ENCODE measurements at regions not wholly inside any gene's neighbourhood (a gene's known extent, or its start where the extent isn't known, plus 50 kb on each side); places are given as distances from the start of the nearest gene placed in this dataset.
"Not testable (repeated sequence)": the region's sequence is repeated elsewhere in the genome, so short reads cannot be mapped to it uniquely, and the experiment has no call there.

DNA sequence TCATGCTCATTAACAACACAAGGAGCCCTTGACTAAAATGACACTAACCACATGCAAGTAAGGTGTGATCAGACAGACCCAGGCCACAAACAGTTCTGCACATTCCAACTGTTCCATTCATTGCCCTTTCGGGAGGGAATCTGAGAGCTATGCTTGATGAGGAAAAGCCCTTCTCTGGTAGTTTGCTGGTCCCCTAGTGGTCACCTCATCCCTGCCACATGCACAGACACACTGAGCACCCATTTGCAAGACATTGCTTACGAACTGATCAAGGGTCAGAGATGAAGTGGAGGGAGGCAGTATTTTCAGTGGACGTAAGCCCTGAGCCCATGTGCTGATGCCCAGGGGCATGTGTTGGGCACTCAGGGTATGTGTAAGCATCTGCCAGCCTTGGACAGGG lies 220.9 kb downstream of the VAPA start:
- not testable (repeated sequence) for DNase-seq (ENCODE audit: low read depth in 3 of 3, low spot score in 2 of 3)

DNA sequence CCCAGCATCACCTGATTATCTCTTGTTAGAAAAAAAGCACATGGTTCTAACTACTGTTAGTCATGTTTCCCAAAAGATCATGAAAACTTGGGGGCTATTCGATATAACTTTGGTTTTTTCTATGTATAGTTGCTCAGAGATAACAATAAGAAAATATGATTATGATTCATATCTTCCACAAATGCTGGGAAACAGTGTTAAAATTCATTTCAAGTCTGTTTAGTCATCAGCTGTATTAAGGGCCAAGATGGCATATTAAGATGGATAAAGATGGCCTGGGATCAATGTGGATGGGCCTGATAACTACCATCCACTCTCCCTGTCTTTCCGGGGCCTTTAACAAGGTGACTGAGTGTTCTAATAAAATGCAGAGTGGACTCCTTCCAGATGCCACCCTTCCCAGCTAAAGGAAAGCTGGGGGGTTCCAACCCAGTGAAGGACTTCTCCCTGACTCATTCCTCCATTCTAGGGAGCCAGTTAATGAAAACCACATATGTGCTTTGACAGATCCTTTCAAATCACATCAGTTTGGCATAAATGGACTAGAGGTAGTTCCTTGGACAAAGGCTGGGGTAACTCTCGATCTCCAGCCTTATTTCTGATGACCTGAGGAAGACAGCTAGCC lies 221.6 kb downstream of the VAPA start:
- DNase-seq (ENCODE audit: low read depth in 3 of 3, low spot score in 2 of 3), result no peak

- DNase-seq (ENCODE audit: low read depth in 3 of 3, low spot score in 2 of 3), result no peak
These were observed 224.9 kb downstream of the VAPA start for GRCh38 chr18:10138719-10139118.

DNA sequence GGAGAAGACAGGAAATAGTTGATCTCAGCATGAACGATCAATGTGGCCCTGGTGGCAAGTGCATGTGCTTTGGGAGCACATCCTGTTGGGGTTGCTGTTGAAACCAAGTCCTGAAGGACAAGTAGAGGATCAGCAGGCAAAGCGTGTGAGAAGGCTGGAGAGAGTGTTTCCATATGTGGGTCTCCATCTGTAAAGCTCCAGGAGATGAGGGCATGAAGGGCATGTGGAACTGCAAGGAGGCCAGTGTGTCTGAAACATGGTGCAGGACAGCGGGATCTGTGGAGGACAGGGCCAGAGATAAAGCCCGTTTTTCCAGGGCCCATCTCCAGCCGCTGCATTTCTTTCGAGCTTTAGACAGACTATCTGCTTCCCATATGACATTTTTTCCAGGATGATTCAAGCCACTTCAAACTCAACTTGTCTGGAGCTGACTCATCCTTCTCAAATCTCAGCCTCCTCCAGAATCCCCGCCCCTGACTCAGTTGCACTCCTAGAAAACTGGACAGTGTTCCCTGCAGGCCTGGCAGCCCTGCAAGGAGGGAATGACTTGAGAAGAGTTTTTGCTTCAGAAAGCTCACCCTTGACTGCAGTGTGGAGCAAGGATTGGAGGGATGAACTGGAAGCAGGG lies 226.1 kb downstream of the VAPA start:
- DNase-seq (ENCODE audit: low read depth in 3 of 3, low spot score in 2 of 3), result no peak

DNA sequence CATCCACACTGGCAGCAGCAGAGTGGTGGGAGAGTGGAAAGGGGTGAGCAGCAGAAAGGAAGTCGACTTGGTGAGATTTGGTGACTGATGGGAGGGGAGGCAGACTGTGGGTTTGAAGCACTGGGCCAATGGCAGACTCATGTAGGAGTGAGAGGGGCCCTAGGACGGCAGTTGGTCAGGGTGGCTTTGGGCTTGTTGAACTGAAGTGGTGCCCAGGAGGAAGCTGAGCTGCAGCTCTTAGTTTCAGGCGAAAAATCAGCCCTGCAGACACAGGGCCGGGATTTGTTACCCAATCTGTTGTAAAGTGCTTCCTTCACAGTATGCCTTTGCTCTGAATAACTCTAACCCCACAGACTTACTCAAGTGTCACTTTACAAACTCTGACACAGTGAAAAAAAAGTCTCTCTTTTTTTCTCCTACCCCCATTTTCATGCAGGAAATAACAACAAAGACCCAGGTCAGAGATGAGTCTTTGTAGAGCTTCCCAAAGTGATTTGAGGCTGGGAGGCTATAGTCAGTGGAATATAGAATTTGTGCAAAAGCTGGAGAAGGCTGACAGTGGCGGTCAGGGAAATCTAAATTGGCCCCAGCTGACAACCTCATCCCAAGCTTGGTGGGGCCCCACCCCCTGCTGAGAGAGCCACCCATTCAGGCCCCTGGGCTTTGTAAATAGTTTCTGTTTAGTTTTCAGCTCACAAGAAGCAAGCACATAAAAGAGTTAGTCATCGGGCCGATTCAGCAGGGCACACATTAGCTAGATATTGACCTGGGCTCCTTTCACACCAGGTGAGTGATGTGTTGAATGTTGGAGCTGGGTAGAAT lies 226.9 kb downstream of the VAPA start:
- no peak for DNase-seq (ENCODE audit: low read depth in 3 of 3, low spot score in 2 of 3)

DNA sequence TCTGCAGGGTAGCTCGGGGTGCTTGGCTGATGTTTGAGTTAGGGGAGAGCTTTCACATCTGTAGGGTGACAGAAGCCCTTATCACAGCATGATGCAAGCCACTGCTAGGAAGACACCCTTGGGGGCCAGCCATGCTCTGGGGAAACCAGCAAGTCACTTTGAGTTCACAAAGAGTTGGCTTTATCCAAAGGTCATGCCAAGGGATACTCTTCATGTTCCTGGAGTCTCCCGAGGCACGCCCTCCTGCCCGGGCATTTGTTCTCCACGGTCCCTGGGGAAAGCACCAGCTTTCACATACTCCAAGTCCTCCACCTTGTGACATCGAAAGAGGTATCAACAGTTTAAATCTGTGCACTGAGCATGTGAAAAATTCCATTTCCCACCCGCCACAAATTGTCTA lies 227.7 kb downstream of the VAPA start:
- DNase-seq (ENCODE audit: low read depth in 3 of 3, low spot score in 2 of 3), result no peak

GRCh38 chr18:10142056-10142455 lies 228.2 kb downstream of the VAPA start:
- no peak for DNase-seq (ENCODE audit: low read depth in 3 of 3, low spot score in 2 of 3)

DNA sequence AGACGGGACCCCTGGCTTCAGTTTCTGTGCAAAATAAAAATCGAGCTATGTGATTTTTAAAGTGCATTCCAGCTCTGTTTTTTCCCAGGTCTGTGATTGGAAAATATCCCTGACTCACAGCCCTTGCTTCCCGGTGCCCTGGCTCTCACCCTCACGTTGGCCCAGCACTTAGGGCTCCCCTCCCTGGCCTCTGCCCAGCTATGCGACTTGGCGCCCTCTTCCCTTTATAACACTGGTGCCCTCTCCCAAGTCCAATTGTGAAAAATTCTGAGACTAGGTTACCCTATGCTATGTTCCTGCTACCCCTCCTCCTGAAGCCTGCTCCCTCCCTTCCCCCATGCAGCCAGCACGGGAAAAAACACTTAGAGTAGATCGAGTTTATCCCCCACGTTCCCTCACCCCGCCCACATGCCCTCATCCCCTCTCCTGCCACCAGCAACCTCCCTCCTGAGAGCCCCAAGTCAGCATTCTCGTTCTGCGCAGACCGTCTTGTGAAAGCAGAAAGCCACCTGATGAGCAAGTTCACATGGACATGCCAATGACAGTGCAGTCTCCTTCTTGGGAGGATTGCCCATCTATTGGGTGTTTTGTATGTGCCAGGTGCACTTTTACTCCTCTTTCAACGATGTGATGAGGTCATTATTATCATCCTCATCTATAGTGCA lies 228.8 kb downstream of the VAPA start:
- DNase-seq (ENCODE audit: low read depth in 3 of 3, low spot score in 2 of 3), result no peak

- no peak for DNase-seq (ENCODE audit: low read depth in 3 of 3, low spot score in 2 of 3)
These were observed 229.8 kb downstream of the VAPA start for GRCh38 chr18:10143596-10143995.

DNA sequence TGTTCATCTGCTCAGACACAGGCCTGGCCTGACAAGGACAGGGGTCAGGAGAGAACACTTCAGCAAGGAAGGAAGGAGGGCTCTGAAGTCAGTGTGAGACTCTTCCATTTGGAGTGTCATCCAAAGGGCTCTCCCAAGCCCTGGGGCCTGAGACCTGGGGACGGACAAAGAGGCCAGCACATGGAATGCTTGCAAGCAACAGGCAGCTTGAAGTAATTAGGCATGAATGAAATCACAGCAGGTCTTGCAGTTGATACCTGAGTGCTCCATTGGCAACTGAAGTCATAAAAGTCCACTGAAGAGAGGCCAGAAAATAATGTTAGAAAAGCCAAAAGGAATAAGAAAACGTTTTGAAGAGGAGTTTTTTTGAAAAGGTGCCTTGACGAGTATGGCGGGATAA lies 231.7 kb downstream of the VAPA start:
- DNase-seq (ENCODE audit: low read depth in 3 of 3, low spot score in 2 of 3), result no peak

DNA sequence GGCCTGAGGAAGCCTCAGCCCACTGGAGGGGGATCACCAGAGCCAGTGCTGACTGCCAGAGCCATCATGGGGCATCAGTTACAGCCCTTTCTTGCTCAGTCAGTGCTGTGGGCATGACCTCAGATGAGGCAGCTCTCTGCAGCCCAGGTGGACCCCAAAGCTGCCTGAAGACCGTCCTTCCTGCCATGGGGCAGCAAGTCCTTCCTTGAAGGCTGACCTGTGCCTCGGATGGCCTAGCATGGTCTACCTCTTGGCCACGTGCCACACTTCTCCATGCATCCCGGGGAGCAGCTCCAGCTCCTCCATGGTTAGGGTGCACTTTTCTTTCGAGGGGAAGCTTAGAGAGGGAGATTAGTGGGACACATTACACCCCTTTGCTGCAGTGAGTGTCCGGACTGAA lies 233.4 kb downstream of the VAPA start:
- no peak for DNase-seq (ENCODE audit: low read depth in 3 of 3, low spot score in 2 of 3)

DNA sequence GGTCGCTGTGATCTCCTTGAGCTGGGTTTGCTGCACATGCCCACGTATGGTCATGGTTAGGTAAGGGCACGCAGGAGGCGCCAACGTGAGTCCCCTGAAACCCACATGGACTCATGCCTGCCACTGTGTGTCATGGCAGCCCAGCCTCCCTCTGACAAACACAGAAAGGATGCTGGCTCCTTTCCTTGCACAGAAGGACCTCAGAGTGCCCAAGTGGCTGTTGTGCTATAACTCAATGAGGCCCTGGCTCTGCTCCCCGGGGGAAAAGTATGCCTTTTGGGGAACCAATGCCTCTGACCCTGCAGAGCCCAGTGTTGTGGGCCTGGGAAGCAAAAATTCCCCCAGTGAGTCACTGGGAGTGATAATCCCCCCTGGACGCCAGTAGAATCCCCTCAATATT lies 233.9 kb downstream of the VAPA start:
- DNase-seq (ENCODE audit: low read depth in 3 of 3, low spot score in 2 of 3), result no peak

- DNase-seq (ENCODE audit: low read depth in 3 of 3, low spot score in 2 of 3), result no peak
These were observed 234.5 kb downstream of the VAPA start for GRCh38 chr18:10148189-10148929.

GRCh38 chr18:10149768-10150556 lies 236.1 kb downstream of the VAPA start:
- no peak for DNase-seq (ENCODE audit: low read depth in 3 of 3, low spot score in 2 of 3)

GRCh38 chr18:10150576-10150975 lies 236.8 kb downstream of the VAPA start:
- DNase-seq (ENCODE audit: low read depth in 3 of 3, low spot score in 2 of 3), result not testable (repeated sequence)

DNA sequence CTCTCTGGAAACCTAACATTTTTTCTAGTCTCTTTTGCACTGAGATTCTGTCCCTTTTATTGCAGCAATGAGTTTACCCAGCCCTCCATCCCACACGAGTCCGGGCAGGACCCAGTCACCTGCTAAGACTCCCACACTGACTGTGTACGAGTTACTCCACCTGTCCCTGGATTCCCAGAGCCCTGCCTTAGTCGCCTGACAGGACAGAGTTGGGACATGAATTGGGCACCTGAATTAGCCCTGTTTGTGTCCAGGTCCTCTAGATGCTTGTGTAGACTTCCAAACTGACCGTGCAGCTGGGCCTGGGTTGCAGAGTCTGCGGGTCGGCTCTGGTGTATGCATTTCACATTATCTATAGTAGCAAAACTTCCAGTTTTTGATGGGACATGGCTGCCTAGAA lies 238.7 kb downstream of the VAPA start:
- DNase-seq (ENCODE audit: low read depth in 3 of 3, low spot score in 2 of 3), result no peak

DNA sequence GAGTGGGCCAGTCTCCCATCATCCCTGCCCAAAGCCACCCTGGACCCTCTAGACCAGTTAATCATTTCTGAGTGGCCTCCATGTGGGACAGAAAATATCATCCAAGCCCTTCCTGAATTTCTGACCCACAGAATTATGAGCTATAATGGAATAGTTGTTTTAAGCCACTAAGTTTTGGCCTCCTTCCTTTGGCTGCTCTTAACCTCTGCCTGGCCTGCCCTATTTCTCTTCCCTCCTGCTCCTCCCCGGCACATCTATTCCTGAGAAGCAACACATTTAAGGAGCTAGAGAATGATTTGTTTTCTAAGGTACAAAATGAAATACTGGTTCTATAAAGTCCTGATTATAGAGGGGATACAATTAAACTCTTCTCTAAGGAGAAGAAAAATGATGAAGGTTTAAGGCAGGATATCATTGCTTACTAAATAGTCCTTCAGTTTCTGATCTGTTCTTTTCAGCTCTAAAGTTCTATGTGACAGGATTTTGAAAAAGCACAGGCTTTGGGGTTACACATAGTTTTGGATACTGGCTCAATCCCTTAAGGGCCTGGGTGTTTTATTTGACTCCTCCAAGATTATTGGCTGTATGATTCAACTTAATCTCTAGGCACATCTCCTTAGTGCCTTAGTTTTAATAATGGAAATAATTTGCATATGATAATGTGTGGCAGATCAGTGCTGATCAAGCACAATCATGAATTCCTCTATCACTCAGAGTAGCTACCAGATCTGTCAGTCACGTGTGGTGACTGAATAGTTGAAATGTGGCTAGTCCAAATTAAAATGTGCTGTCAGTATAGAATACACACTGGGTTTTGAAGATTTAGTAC lies 240.3 kb downstream of the VAPA start:
- no peak for DNase-seq (ENCODE audit: low read depth in 3 of 3, low spot score in 2 of 3)

GRCh38 chr18:10157706-10158105 lies 243.9 kb downstream of the VAPA start:
- no peak for DNase-seq (ENCODE audit: low read depth in 3 of 3, low spot score in 2 of 3)

DNA sequence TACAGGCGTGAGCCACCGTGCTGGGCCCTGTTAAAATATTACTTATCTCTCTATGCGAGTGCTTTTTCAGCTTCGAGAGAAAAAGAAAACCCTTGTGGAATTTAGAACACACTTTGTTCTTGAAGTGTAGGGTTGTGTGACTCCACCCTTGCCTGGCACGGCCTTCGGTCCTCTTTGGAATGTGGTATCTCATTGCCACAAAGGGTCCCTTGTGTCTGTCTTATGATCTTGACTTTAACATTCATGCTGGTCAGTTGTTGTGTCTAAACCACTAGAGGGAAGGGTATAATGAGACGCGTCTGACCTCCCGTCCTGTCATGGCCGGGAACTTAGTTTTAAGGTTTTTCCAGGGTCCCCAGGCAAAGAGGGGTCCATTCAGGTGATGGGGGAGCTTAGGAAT lies 246.4 kb downstream of the VAPA start:
- DNase-seq (ENCODE audit: low read depth in 3 of 3, low spot score in 2 of 3), result no peak

All from right renal cortex interstitium (tissue), 3 donors.